Osteocyte (in vitro differentiated cells): ENCODE measurements at regions not wholly inside any gene's neighbourhood (a gene's known extent, or its start where the extent isn't known, plus 50 kb on each side); places are given as distances from the start of the nearest gene placed in this dataset.
"Not testable (repeated sequence)": the region's sequence is repeated elsewhere in the genome, so short reads cannot be mapped to it uniquely, and the experiment has no call there.

Experiments used
- DNase-seq: peaks from one replicate; pipeline ENCODE4 v3.0.0; 2021; ENCODE audit warnings: mixed read lengths; ENCODE audit not compliant: unreplicated experiment; ENCODE audit errors: extremely low spot score
- H3K27ac Mint-ChIP-seq: one replicate; pipeline ENCODE4 v1.8.0; 2021; ENCODE audit warnings: mild to moderate bottlenecking, mixed read lengths; ENCODE audit not compliant: unreplicated experiment
- H3K27me3 Mint-ChIP-seq: one replicate; pipeline ENCODE4 v1.8.0; 2021; ENCODE audit warnings: mixed read lengths; ENCODE audit not compliant: unreplicated experiment
- H3K36me3 Mint-ChIP-seq: one replicate; pipeline ENCODE4 v1.8.0; 2021; ENCODE audit warnings: mixed read lengths; ENCODE audit not compliant: unreplicated experiment
- H3K4me1 Mint-ChIP-seq: one replicate; pipeline ENCODE4 v1.8.0; 2021; ENCODE audit warnings: mixed read lengths; ENCODE audit not compliant: unreplicated experiment
- H3K4me3 Mint-ChIP-seq: one replicate; pipeline ENCODE4 v1.8.0; 2021; ENCODE audit warnings: mild to moderate bottlenecking, moderate library complexity, mixed read lengths; ENCODE audit not compliant: unreplicated experiment
- H3K9me3 Mint-ChIP-seq: one replicate; pipeline ENCODE4 v1.8.0; 2021; ENCODE audit warnings: mixed read lengths; ENCODE audit not compliant: unreplicated experiment
- TF ChIP-seq, protein P1 (sequence below): fragments of 200-600 bp; sonication (generic); IDR thresholded peaks from 2 replicates; pipeline ENCODE4 v1.5.0; 2021; ENCODE audit warnings: antibody characterized with exemption, mild to moderate bottlenecking, moderate library complexity

DNA sequence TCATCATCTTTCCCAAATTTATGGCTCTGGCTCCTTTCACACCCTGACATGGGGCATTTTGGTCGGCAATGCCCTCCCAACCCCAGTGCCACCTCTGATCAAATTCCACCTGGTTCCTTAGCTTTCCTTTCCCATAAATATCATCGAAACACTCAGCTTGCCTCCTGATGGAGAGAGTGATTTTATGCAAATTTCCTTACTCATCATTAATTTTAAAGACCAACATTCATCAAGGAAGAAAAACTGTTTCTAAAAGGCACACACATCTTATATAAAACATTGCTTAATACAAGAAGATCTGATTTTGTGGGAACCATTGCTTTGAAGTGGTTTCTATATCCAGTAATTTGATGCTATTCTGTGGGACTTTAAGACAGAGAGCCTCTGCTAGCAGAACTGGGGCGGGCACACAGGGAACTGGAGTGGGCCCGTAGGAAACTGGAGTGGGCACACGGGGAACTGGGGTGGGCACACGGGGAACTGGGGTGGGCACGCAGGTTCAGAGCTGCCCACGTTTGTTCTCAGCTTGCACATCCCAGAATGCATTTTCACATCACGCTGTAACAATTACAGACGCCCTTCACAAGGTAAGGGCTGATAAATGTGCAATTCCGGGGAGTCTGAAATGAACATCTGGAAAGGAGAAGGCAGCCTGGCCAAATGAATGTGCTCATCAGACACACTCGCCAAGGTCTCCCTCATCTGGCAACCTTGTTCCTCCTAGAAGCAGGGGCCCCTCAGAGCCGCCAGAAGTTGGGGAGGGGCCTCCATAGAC is 174.2 kb downstream of the RTP5 start:
- Mint-ChIP-seq H3K4me1 (peaks cover 2% of the 10 kb centered on the region), H3K27me3 (peaks cover 13% of the 10 kb centered on the region), H3K36me3 (no peaks in the 10 kb centered on the region), H3K9me3 (peaks cover 3% of the 10 kb centered on the region), H3K4me3 (no peak overlapping the region), H3K27ac (no peak overlapping the region)
- peak; percentile 46 for DNase-seq
- TF ChIP-seq, protein P1, sequence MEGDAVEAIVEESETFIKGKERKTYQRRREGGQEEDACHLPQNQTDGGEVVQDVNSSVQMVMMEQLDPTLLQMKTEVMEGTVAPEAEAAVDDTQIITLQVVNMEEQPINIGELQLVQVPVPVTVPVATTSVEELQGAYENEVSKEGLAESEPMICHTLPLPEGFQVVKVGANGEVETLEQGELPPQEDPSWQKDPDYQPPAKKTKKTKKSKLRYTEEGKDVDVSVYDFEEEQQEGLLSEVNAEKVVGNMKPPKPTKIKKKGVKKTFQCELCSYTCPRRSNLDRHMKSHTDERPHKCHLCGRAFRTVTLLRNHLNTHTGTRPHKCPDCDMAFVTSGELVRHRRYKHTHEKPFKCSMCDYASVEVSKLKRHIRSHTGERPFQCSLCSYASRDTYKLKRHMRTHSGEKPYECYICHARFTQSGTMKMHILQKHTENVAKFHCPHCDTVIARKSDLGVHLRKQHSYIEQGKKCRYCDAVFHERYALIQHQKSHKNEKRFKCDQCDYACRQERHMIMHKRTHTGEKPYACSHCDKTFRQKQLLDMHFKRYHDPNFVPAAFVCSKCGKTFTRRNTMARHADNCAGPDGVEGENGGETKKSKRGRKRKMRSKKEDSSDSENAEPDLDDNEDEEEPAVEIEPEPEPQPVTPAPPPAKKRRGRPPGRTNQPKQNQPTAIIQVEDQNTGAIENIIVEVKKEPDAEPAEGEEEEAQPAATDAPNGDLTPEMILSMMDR: no peak

DNA sequence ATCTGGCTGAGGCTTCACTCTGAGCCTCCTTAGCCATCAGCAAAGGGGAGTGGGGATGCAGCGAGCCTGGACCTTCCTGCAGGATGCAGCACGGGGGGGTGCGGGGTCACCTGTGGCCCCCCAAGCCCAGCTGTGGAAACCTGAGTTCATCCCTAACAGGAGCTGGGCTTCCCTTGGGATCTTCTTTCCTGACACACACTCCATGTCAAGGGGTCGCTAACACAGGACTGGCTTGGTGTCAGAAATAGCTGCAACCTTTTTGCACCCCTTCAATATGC is 174.7 kb downstream of the RTP5 start:
- no peak overlapping the region for H3K4me3 Mint-ChIP-seq
- peaks cover 2% of the 10 kb centered on the region for H3K4me1 Mint-ChIP-seq
- peaks cover 18% of the 10 kb centered on the region for H3K27me3 Mint-ChIP-seq

DNA sequence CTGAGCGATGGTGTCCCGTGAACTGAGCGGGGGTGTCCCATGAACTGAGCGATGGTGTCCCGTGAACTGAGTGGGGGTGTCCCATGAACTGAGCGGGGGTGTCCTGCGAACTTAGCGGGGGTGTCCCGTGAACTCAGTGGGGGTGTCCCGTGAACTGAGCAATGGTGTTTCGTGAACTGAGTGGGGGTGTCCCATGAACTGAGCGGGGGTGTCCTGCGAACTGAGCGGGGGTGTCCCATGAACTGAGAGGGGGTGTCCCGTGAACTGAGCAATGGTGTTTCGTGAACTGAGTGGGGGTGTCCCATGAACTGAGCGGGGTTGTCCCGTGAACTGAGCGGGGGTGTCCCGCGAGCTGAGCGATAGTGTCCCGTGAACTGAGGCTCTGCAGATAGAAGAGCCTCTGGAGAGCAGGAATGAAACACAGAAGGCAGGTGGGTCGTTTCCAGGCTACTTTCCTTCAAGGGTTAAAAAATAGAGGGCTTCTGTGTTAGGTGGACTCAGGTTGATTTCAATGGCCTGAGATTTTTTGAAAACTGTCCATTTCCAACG is 176.1 kb downstream of the RTP5 start:
- not testable (repeated sequence) for H3K4me3 Mint-ChIP-seq, H3K27ac Mint-ChIP-seq, DNase-seq, H3K36me3 Mint-ChIP-seq, H3K9me3 Mint-ChIP-seq, H3K4me1 Mint-ChIP-seq
- H3K27me3 Mint-ChIP-seq: peaks cover 23% of the 10 kb centered on the region

More for the DNA sequence above, 174.7 kb downstream of the RTP5 start:
- peak; percentile 68 for DNase-seq
- Mint-ChIP-seq H3K27ac (no peak overlapping the region), H3K36me3 (no peaks in the 10 kb centered on the region), H3K9me3 (peaks cover 3% of the 10 kb centered on the region)
- TF ChIP-seq, protein P1: no peak

DNA sequence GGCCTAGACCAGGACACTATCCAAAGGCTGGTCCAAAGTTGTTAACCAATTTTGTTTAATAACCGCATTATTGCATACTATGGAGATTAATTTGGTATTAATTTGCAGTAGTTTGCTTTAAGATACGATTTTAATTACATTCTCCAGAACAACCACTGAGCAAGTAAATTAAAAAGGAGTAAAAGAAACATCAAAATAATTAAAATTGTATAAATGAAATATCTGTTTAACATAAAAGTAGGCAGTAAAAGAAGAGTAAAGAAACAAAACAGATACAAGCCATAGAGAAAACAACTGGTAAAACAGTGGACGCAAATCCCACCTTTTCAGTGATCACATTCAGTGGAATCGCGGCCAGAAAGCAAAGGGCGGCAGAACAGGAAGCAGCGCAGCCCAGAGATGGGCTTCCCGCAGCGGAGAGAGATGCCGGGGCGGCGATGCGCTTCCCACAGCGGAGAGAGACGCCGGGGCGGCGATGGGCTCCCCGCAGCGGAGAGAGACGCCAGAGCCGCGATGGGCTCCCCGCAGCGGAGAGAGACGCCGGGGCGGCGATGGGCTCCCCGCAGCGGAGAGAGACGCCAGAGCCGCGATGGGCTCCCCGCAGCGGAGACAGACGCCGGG is 176.8 kb downstream of the RTP5 start:
- TF ChIP-seq, protein P1: no peak
- Mint-ChIP-seq H3K9me3 (peaks cover 3% of the 10 kb centered on the region), H3K36me3 (no peaks in the 10 kb centered on the region), H3K4me3 (no peak overlapping the region), H3K27me3 (peaks cover 27% of the 10 kb centered on the region), H3K27ac (no peak overlapping the region), H3K4me1 (peaks cover 2% of the 10 kb centered on the region)
- no peak for DNase-seq

DNA sequence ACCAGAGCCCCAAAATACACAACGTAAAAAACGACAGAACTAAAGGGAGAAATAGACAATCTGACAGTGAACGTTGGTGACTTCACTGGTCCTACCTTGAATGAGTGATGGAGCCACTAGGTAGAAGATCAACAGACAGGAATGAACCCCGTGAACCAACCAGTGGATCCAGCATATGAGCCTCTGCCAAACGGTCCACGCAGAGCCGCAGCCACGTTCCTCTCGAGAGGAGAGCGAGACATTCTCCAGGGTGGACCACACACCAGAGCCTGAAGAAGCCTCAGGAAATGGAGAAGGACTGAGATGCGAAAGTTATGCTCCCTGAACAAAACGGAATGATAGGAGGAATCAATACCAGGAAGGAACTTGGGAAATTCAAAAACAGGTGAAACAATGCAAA is 178.4 kb downstream of the RTP5 start:
- no peak for DNase-seq
- Mint-ChIP-seq H3K27me3 (peaks cover 38% of the 10 kb centered on the region), H3K4me1 (peaks cover 2% of the 10 kb centered on the region), H3K36me3 (no peaks in the 10 kb centered on the region), H3K4me3 (no peak overlapping the region), H3K9me3 (peaks cover 3% of the 10 kb centered on the region), H3K27ac (no peak overlapping the region)
- TF ChIP-seq, protein P1: no peak
